ENCODE measurements at regions not wholly inside any gene's neighbourhood (a gene's known extent, or its start where the extent isn't known, plus 50 kb on each side); places are given as distances from the start of the nearest gene placed in this dataset.

DNA sequence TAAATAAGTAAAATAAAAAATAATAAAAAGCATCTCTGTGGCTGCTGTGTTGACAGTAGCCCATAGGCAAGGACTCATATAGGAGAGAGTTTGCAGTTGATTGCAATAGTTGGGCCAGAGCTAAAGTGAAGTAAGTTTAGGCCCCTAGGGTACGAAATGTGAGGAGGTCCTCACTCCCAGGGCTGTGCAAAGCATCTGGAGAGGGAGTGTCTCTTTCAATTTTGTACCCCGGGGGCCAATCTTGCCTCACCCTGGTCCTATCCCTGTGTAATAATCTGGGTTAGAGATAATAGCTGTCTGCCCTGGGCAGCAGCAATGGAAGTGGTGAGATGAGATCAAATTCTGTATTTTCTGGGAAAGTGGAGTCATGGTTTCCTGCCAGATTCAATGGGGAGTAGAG, 365.7 kb downstream of the GATA3 start:
- DNase-seq (ENCODE audit: low read depth) = no peak

- DNase-seq (ENCODE audit: low read depth) = no peak
Measured at GRCh38 chr10:8424555-8425211, 370.2 kb downstream of the GATA3 start.

DNA sequence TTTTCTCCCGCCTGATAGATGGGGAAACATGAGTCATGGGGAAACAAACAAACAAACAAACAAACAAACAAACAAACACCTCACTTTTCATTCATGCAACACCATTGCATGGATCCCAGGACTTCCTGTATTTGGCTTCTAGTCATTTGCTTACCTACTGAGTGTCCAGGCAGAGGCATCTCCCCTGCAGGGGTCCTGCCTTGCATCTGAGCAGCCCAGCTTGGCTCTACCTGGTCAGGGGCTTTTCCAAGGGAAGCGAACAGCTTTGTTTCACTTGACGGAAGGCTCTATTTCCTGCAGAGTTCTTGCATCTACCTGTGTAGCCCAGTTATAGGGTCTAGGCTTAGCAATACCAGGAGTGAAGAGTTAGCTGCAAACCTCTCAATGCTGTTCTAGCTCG, 374.2 kb downstream of the GATA3 start:
- DNase-seq (ENCODE audit: low read depth) = no peak

GRCh38 chr10:8430321-8430720, 375.8 kb downstream of the GATA3 start:
- no peak for DNase-seq (ENCODE audit: low read depth)

DNA sequence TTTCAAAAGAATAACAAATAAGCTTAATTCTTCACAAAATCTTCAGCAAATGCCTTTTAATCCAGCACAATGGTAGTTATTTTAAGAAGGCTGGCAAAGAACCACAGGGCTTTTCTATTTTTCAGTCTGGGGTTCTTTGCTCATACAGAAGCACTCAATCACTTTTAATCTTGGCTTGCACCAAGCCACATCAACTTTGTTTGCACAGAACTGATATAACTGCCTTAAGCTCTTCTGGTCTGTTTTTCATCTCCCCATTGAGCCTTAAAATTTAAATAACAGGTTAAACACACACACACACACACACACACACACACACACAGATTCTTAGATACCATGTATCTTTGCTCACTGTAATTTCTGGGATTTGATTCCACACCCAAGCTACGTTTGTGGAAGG, 377.0 kb downstream of the GATA3 start:
- DNase-seq (ENCODE audit: low read depth) = no peak

- DNase-seq (ENCODE audit: low read depth) = no peak
Measured at GRCh38 chr10:8435186-8436055, 380.9 kb downstream of the GATA3 start.

DNA sequence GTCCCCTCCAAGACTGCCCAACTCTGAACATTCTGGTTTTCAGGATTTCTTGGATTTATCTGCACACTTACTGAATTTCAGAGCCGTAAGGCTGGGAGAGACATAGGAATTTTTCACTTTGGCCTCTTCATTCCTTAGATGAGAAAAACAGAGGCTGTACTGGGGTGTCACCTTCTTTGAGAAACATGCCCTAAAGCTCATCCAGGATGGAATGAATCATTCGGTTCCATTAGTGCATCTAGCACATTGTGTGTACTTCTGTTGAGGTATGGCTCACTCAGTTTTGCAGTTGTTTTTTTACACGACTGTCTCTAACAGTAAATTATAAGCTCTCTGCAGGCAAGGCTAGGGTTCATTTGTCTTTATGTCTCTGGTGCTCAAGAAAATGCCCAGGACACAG, 383.4 kb downstream of the GATA3 start:
- no peak for DNase-seq (ENCODE audit: low read depth)

GRCh38 chr10:8438603-8439002, 384.1 kb downstream of the GATA3 start:
- no peak for DNase-seq (ENCODE audit: low read depth)

DNA sequence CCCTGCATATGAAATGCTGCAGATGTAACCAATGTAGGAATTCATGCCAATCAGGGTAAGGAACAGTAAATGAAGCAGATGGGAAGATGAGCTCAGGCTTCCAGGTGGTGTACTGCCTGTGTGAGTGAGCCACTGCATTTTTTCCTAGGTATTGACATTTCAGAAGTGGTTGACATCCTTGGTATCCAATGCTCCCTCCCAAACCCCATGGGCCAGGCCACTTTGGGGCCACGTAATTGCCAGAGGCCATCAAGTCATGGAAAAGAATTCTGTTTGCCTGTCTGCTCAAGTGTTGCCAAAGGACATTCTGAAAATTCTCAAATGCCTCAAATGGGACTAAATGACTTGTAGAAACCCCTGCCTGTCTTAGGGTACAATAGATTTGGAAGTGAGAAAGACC, 384.6 kb downstream of the GATA3 start:
- no peak for DNase-seq (ENCODE audit: low read depth)

DNA sequence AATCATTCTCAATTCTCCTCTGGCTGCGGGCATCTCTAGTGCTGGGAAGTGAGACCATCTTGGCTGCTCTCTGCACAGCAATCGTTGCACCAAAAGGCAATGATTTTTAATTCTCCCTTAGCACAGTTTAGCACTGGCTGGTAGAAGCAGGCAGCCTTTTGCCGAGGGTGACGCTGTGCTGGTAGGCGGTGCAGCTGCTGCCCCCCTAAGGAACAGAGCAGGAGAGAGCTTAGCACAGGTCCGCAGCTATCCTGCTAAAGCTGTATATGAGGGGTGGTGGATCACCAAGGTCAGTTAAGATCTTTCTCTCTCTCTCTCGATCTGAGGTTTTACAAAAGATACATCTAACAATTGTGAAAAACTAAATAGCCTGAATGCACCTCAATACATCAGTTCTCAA, 390.1 kb downstream of the GATA3 start:
- DNase-seq (ENCODE audit: low read depth) = no peak

GRCh38 chr10:8445353-8445752, 390.9 kb downstream of the GATA3 start:
- no peak for DNase-seq (ENCODE audit: low read depth)

GRCh38 chr10:8449909-8450308, 395.4 kb downstream of the GATA3 start:
- no peak for DNase-seq (ENCODE audit: low read depth)

DNA sequence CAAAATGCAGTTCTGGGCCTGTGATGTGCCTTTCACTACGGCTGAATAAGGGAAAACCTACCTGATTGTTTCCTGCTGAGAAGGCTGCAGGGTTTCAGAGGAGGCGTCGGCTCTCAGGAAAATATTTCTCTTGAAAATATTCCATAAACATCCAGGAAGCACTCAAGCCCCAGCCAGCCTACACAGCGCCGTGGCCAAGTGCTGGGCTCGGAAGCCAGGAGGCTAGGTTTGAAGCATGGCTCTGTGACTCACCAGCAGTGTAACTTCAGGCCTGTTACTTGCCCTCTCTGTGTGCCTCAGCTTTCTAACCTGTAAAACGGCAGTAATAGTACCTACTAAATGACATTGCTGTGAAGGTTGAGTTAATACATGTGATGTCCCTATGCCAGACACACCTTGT, 399.1 kb downstream of the GATA3 start:
- no peak for DNase-seq (ENCODE audit: low read depth)

DNA sequence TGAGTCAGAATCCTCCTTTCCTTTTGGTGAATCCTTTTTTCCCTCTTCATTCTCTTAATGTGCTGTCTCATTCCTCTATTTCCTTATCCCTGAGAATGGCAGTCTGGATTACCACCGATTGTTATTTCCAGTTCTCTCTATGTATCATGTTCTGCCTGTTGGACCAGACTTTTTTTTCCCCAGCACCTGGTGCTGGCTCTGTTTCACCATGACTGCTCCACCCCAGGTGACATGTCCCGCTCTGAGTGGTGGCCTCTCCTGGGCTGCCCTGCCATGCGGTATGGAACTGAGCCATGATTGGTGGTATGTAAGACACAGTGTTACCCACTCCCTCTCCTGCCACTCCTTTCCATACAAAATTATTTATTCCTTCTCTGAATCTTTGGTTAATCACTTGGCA, 399.9 kb downstream of the GATA3 start:
- DNase-seq (ENCODE audit: low read depth) = no peak

DNA sequence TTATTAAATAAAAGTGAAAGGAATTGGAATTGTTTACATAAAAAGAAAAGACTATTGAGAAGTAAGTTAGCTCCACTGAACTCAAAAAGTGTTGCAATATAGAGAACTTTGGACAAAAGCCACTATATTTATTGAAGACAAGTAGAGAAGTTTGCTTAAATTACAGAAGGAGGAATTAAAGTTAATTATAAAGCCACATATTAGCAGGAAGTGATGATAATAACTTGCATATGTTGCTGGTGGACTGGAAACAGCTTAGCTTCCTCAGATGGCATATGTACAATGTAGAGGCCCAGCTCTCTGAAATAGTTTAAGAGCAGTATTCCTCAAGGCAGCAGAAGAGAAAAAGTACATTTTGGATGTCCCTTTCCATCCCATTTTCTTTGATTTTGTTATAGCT, 400.7 kb downstream of the GATA3 start:
- DNase-seq (ENCODE audit: low read depth) = no peak

GRCh38 chr10:8456386-8456785, 401.9 kb downstream of the GATA3 start:
- no peak for DNase-seq (ENCODE audit: low read depth)

GRCh38 chr10:8460626-8461025, 406.1 kb downstream of the GATA3 start:
- no peak for DNase-seq (ENCODE audit: low read depth)

DNA sequence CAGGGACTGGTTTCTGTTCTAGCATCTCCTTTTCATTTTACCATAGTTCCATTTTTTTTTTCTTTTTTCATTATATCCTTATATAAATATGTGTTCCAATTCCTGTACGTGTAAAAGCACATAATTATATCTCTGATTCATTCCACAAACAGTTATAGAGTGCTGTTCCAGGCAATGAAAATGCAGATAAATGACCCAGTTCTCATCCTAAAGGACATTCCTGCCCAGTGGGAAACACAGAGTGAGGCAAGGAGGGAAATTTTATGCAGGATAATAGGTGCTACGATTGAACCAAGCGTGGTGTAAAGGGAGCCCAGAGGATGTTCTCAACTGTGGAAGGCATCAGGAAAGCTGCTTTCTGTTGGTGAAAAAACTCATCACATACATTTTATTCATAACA, 408.1 kb downstream of the GATA3 start:
- DNase-seq (ENCODE audit: low read depth) = no peak

- no peak for DNase-seq (ENCODE audit: low read depth)
Measured at GRCh38 chr10:8463853-8464252, 409.4 kb downstream of the GATA3 start.

DNA sequence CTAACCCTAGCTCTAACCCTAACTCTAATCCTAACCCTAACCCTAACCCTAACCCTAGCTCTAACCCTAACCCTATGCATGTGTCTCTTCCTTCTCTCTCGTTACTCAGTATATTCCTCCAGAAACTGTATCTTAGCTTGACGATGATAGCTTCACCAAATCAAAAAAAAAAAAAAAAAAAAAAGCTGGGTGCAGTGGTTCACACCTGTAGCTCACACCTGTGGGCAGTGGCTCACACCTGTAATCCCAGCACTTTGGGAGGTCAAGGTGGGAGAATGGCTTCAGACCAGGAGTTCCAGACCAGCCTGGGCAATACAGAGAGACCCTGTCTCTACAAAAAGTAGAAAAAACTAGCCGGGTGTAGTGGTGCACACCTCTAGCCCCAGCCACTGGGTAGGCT, 414.0 kb downstream of the GATA3 start:
- DNase-seq (ENCODE audit: low read depth) = no peak

DNA sequence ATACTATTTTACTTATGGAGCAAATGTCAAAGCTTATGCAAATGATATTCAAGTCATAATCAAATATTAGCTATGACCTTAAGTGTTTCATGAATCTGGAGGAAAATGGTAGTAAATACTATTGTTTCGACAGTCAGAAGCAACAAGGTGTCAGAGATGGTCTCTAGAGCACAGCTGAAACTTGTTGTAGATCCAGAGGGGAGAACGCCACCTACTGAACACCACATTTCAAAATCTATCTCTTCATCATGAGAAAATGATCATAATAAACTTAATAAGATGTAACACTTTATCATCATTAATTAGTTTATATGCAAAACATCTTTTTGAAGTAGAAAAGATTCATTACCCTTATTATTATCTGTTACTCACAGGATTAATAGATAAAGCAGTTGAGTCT, 418.7 kb downstream of the GATA3 start:
- DNase-seq (ENCODE audit: low read depth) = no peak

- no peak for DNase-seq (ENCODE audit: low read depth)
Measured at GRCh38 chr10:8477300-8477699, 422.8 kb downstream of the GATA3 start.

DNA sequence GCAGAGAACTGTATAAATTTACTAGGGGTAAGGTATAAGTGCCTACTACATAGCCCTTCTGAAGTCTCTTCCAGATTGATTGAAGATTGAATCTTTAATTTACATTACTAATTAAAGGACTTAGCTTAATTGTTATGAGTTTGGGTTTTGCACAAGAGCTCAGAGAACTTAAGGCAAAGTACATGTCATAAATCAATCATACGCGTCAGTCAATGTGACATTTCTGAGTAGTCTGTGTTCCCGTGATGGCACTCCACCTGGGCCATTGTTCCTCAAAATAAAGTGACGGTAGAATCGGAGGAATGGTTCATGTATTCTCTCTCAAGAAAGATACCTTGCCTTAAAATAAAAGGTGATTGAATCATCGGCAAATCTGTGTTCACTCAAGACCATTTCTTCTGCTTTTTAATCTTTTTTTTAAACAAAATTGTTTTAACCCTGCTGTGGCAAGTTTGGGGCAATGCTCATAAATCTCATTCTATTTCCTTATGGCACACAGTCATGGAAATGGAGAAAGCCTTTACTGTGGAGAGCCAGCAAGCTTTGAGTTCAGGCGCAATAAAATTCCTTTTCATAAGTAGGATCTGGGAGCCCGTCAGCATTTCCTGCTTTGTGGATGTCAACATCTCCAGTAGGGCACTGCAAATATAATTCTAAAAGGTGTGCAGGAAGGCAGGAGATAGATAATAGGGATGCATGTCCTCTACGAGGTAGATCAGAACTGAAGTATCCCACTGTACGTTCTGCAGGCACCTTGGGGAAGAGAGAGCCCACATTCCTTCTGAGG, 427.4 kb downstream of the GATA3 start:
- DNase-seq (ENCODE audit: low read depth) = no peak
